ENCODE measurements at regions not wholly inside any gene's neighbourhood (a gene's known extent, or its start where the extent isn't known, plus 50 kb on each side); places are given as distances from the start of the nearest gene placed in this dataset.
"Not testable (repeated sequence)": the region's sequence is repeated elsewhere in the genome, so short reads cannot be mapped to it uniquely, and the experiment has no call there.

GRCh38 chr12:127813147-127813546, 453.8 kb upstream of the TMEM132C start:
- FAIRE-seq (no peak), DNase-seq (ENCODE audit: insufficient read length, low spot score) (no peak)
- TF ChIP-seq POLR2A (IDR thresholded peaks at IDR 0.05; ENCODE audit: low read depth, low read length), result no peak

- no peak for DNase-seq (ENCODE audit: insufficient read length, low spot score)
- TF ChIP-seq POLR2A (IDR thresholded peaks at IDR 0.05; ENCODE audit: low read depth, low read length), result no peak
- no peak for FAIRE-seq
These were observed 447.9 kb upstream of the TMEM132C start for GRCh38 chr12:127819056-127819455.

GRCh38 chr12:127820271-127820670, 446.7 kb upstream of the TMEM132C start:
- no peak for DNase-seq (ENCODE audit: insufficient read length, low spot score)
- no peak for FAIRE-seq
- TF ChIP-seq POLR2A (IDR thresholded peaks at IDR 0.05; ENCODE audit: low read depth, low read length), result no peak

- no peak for DNase-seq (ENCODE audit: insufficient read length, low spot score)
- no peak for TF ChIP-seq POLR2A (IDR thresholded peaks at IDR 0.05; ENCODE audit: low read depth, low read length)
- FAIRE-seq, result no peak
These were observed 446.1 kb upstream of the TMEM132C start for GRCh38 chr12:127820846-127821245.

GRCh38 chr12:127822809-127823411, 444.1 kb upstream of the TMEM132C start:
- no peak for DNase-seq (ENCODE audit: insufficient read length, low spot score)
- no peak for FAIRE-seq
- no peak for TF ChIP-seq POLR2A (IDR thresholded peaks at IDR 0.05; ENCODE audit: low read depth, low read length)

- no peak for FAIRE-seq
- no peak for TF ChIP-seq POLR2A (IDR thresholded peaks at IDR 0.05; ENCODE audit: low read depth, low read length)
- DNase-seq (ENCODE audit: insufficient read length, low spot score), result no peak
These were observed 443.2 kb upstream of the TMEM132C start for GRCh38 chr12:127823801-127824200.

GRCh38 chr12:127829281-127830064, 437.5 kb upstream of the TMEM132C start:
- no peak for DNase-seq (ENCODE audit: insufficient read length, low spot score)
- no peak for TF ChIP-seq POLR2A (IDR thresholded peaks at IDR 0.05; ENCODE audit: low read depth, low read length)
- no peak for FAIRE-seq

- FAIRE-seq, result no peak
- DNase-seq (ENCODE audit: insufficient read length, low spot score), result no peak
These were observed 436.9 kb upstream of the TMEM132C start for GRCh38 chr12:127830065-127830460.

GRCh38 chr12:127830730-127831129, 436.2 kb upstream of the TMEM132C start:
- DNase-seq (ENCODE audit: insufficient read length, low spot score) (no peak), FAIRE-seq (no peak)
- no peak for TF ChIP-seq POLR2A (IDR thresholded peaks at IDR 0.05; ENCODE audit: low read depth, low read length)

More at GRCh38 chr12:127830065-127830460, 436.9 kb upstream of the TMEM132C start:
- no peak for TF ChIP-seq POLR2A (IDR thresholded peaks at IDR 0.05; ENCODE audit: low read depth, low read length)

- FAIRE-seq (no peak), DNase-seq (ENCODE audit: insufficient read length, low spot score) (no peak)
- no peak for TF ChIP-seq POLR2A (IDR thresholded peaks at IDR 0.05; ENCODE audit: low read depth, low read length)
These were observed 434.8 kb upstream of the TMEM132C start for GRCh38 chr12:127832172-127832571.

GRCh38 chr12:127836802-127837201, 430.2 kb upstream of the TMEM132C start:
- FAIRE-seq; DNase-seq (ENCODE audit: insufficient read length, low spot score): not testable (repeated sequence)

- TF ChIP-seq POLR2A (IDR thresholded peaks at IDR 0.05; ENCODE audit: low read depth, low read length), result no peak
- FAIRE-seq (no peak), DNase-seq (ENCODE audit: insufficient read length, low spot score) (no peak)
These were observed 409.3 kb upstream of the TMEM132C start for GRCh38 chr12:127857661-127858060.

- FAIRE-seq (no peak), DNase-seq (ENCODE audit: insufficient read length, low spot score) (no peak)
- no peak for TF ChIP-seq POLR2A (IDR thresholded peaks at IDR 0.05; ENCODE audit: low read depth, low read length)
These were observed 406.4 kb upstream of the TMEM132C start for GRCh38 chr12:127860536-127860935.

GRCh38 chr12:127861406-127861805, 405.6 kb upstream of the TMEM132C start:
- DNase-seq (ENCODE audit: insufficient read length, low spot score) (no peak), FAIRE-seq (no peak)
- TF ChIP-seq POLR2A (IDR thresholded peaks at IDR 0.05; ENCODE audit: low read depth, low read length), result no peak

- TF ChIP-seq POLR2A (IDR thresholded peaks at IDR 0.05; ENCODE audit: low read depth, low read length), result no peak
- FAIRE-seq, result no peak
- no peak for DNase-seq (ENCODE audit: insufficient read length, low spot score)
These were observed 393.7 kb upstream of the TMEM132C start for GRCh38 chr12:127873306-127873705.

All from H54 (cell line).